ENCODE measurements at regions not wholly inside any gene's neighbourhood (a gene's known extent, or its start where the extent isn't known, plus 50 kb on each side); places are given as distances from the start of the nearest gene placed in this dataset.

GRCh38 chr10:14438576-14438975 lies 107.9 kb upstream of the FRMD4A start:
- TF ChIP-seq EZH2 (IDR thresholded peaks at IDR 0.05; ENCODE audit: borderline replicate concordance, low read length) (no peak), CTCF (conservative IDR thresholded peaks at IDR 0.05 in 1 of 2, IDR thresholded peaks at IDR 0.05 in 1 of 2; ENCODE audit: extremely low read depth in 1 of 2, insufficient read depth in 1 of 2, low read depth in 1 of 2, low read length in 2 of 2) (no peak)

Measured in mammary epithelial cell (primary cell).